ENCODE measurements at regions not wholly inside any gene's neighbourhood (a gene's known extent, or its start where the extent isn't known, plus 50 kb on each side); places are given as distances from the start of the nearest gene placed in this dataset.

DNA sequence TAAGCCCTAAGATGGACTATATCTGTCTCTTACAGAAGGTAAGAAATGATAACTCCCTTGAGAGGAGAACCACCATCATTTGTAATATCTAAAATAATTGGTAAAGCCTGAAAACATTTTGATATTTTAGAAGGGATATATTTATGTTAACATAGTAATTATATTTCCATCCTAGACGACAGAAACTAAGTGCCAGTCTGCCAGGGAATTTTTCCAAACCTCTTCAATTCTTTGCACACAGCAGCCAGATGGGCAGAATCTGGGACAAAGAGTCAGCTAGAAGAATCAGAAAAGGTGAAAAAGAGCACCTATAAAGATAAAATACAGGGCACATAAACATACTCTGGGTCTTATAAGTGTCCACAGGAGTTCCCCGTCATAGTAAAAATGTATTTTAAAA is 70.0 kb upstream of the CBLB start:
- TF ChIP-seq JUND (IDR thresholded peaks at IDR 0.05) (no peak), NFIC (IDR thresholded peaks at IDR 0.05; ENCODE audit: borderline replicate concordance) (no peak), CTCF (IDR thresholded peaks at IDR 0.05) (no peak), POLR2AphosphoS5 (IDR thresholded peaks at IDR 0.05; ENCODE audit: low read depth, low read length) (no peak), MAX (IDR thresholded peaks at IDR 0.05; ENCODE audit: low read depth) (no peak), SIN3A (IDR thresholded peaks at IDR 0.05; ENCODE audit: borderline replicate concordance, low read depth, low read length) (no peak), RAD21 (IDR thresholded peaks at IDR 0.05; ENCODE audit: low read length) (no peak), CHD2 (IDR thresholded peaks at IDR 0.05; ENCODE audit: low read length, partially characterized antibody) (no peak), RCOR1 (IDR thresholded peaks at IDR 0.05; ENCODE audit: low read length) (no peak)

All from SK-N-SH (cell line).